ENCODE measurements at regions not wholly inside any gene's neighbourhood (a gene's known extent, or its start where the extent isn't known, plus 50 kb on each side); places are given as distances from the start of the nearest gene placed in this dataset.

DNA sequence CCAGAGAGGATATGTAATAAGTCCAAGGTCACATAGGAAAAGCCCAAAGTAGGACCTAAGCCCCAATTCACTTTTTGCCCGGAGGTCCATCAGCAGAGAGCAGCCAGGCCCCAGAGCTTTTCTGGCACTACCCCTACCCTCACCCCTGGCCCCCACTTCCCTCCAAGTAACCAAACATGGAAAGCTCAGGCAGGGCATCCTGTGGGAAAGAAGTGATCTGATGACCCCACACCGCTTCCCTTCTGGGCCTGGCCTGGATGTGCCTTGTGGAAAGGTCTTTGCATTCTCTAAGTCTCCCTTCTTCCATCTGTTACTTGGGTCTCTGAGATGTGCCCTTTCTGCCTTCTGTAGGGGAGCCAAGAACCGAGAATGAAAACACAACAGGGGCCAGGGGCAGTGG is 136.9 kb downstream of the TMEM132E start:
- TF ChIP-seq, protein P1, sequence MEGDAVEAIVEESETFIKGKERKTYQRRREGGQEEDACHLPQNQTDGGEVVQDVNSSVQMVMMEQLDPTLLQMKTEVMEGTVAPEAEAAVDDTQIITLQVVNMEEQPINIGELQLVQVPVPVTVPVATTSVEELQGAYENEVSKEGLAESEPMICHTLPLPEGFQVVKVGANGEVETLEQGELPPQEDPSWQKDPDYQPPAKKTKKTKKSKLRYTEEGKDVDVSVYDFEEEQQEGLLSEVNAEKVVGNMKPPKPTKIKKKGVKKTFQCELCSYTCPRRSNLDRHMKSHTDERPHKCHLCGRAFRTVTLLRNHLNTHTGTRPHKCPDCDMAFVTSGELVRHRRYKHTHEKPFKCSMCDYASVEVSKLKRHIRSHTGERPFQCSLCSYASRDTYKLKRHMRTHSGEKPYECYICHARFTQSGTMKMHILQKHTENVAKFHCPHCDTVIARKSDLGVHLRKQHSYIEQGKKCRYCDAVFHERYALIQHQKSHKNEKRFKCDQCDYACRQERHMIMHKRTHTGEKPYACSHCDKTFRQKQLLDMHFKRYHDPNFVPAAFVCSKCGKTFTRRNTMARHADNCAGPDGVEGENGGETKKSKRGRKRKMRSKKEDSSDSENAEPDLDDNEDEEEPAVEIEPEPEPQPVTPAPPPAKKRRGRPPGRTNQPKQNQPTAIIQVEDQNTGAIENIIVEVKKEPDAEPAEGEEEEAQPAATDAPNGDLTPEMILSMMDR (IDR thresholded peaks at IDR 0.05): no peak
- no peak for TF ChIP-seq POLR2A (IDR thresholded peaks at IDR 0.05)

Data from vagina (tissue), 2 donors.